Trophoblast cell (in vitro differentiated cells and primary cell): ENCODE measurements at regions not wholly inside any gene's neighbourhood (a gene's known extent, or its start where the extent isn't known, plus 50 kb on each side); places are given as distances from the start of the nearest gene placed in this dataset.
A peak's percentile ranks its signal among the peaks of the same experiment; 100 is the strongest.
"Not testable (repeated sequence)": the region's sequence is repeated elsewhere in the genome, so short reads cannot be mapped to it uniquely, and the experiment has no call there.

Experiments used
- DNase-seq, 2 donors: peaks; one replicate each; pipeline ENCODE4 v3.0.0-alpha.2; 2016
- H2AFZ ChIP-seq: 2 replicates; pipeline ENCODE4 v1.6.1; 2013; ENCODE audit warnings: low read length, moderate library complexity, mild to moderate bottlenecking; ENCODE audit not compliant: insufficient read depth, poor library complexity
- H2AK5ac ChIP-seq: 2 replicates; pipeline ENCODE4 v1.6.1; 2013; ENCODE audit warnings: mild to moderate bottlenecking, low read length
- H2BK120ac ChIP-seq: 2 replicates; pipeline ENCODE4 v1.6.1; 2013; ENCODE audit warnings: low read length, mild to moderate bottlenecking, moderate library complexity; ENCODE audit not compliant: insufficient read depth, poor library complexity
- H2BK12ac ChIP-seq: 2 replicates; pipeline ENCODE4 v1.6.1; 2013; ENCODE audit warnings: mild to moderate bottlenecking, low read length, moderate library complexity
- H2BK5ac ChIP-seq: 2 replicates; pipeline ENCODE4 v1.6.1; 2013; ENCODE audit warnings: low read length, low read depth, moderate library complexity, mild to moderate bottlenecking; ENCODE audit not compliant: poor library complexity
- H3K14ac ChIP-seq: 2 replicates; pipeline ENCODE4 v1.6.1; 2013; ENCODE audit warnings: mild to moderate bottlenecking, low read length
- H3K18ac ChIP-seq: 2 replicates; pipeline ENCODE4 v1.6.1; 2013; ENCODE audit warnings: mild to moderate bottlenecking, low read length
- H3K23ac ChIP-seq: 2 replicates; pipeline ENCODE4 v1.6.1; 2013; ENCODE audit warnings: low read length
- H3K27ac ChIP-seq: 2 replicates; pipeline ENCODE4 v1.5.1; 2013; ENCODE audit warnings: low read depth, mild to moderate bottlenecking, inconsistent platforms, low read length, moderate library complexity
- H3K27me3 ChIP-seq: 2 replicates; pipeline ENCODE4 v1.6.1; 2013; ENCODE audit warnings: inconsistent platforms, mild to moderate bottlenecking, low read length, moderate library complexity; ENCODE audit not compliant: insufficient read depth
- H3K36me3 ChIP-seq, 2 experiments: 1 replicate in 1 of 2; 2 replicates in 1 of 2; pipeline ENCODE4 v1.6.1; 2013; ENCODE audit warnings: low read length in 2 of 2, mild to moderate bottlenecking in 2 of 2, moderate library complexity in 1 of 2; ENCODE audit not compliant: insufficient read depth in 2 of 2, control insufficient read depth in 1 of 2
- H3K4ac ChIP-seq: 2 replicates; pipeline ENCODE4 v1.6.1; 2013; ENCODE audit warnings: low read depth, mild to moderate bottlenecking, low read length, moderate library complexity
- H3K4me1 ChIP-seq, 2 experiments: 1 replicate in 1 of 2; 2 replicates in 1 of 2; pipeline ENCODE4 v1.6.1; 2013; ENCODE audit warnings: low read length in 2 of 2, mild to moderate bottlenecking in 2 of 2, moderate library complexity in 1 of 2; ENCODE audit not compliant: insufficient read depth in 2 of 2, control insufficient read depth in 1 of 2
- H3K4me2 ChIP-seq: 2 replicates; pipeline ENCODE4 v1.6.1; 2013; ENCODE audit warnings: inconsistent platforms, mild to moderate bottlenecking, low read length, moderate library complexity
- H3K4me3 ChIP-seq: 2 replicates; pipeline ENCODE4 v1.5.1; 2013; ENCODE audit warnings: mild to moderate bottlenecking, low read depth, low read length, inconsistent platforms
- H3K79me1 ChIP-seq: one replicate; pipeline ENCODE4 v1.6.1; 2013; ENCODE audit warnings: low read length
- H3K79me2 ChIP-seq: 2 replicates; pipeline ENCODE4 v1.6.1; 2013; ENCODE audit warnings: low read length, mild to moderate bottlenecking; ENCODE audit not compliant: control insufficient read depth, insufficient read depth, poor library complexity
- H3K9ac ChIP-seq: 2 replicates; pipeline ENCODE4 v1.6.1; 2013; ENCODE audit warnings: mild to moderate bottlenecking, low read length
- H3K9me3 ChIP-seq: 2 replicates; pipeline ENCODE4 v1.6.1; 2013; ENCODE audit warnings: low read depth, mild to moderate bottlenecking, control low read depth, inconsistent platforms, low read length; ENCODE audit not compliant: insufficient read depth
- H4K12ac ChIP-seq: 2 replicates; pipeline ENCODE4 v1.6.1; 2013; ENCODE audit warnings: low read depth, mild to moderate bottlenecking, low read length, moderate library complexity
- H4K8ac ChIP-seq: 2 replicates; pipeline ENCODE4 v1.6.1; 2013; ENCODE audit warnings: low read depth, mild to moderate bottlenecking, low read length, moderate library complexity
- H4K91ac ChIP-seq: one replicate; pipeline ENCODE4 v1.6.1; 2013; ENCODE audit warnings: low read depth, mild to moderate bottlenecking, low read length, moderate library complexity
- WGBS: extraction: QIAGEN DNeasy Blood & Tissue Kit; methylation state at CpG from one replicate; pipeline ENCODE4 v1.1.7; 2013; ENCODE audit warnings: missing lambda C conversion rate; ENCODE audit not compliant: insufficient read length, insufficient coverage; ENCODE audit errors: extremely low coverage; 5-methylcytosine and 5-hydroxymethylcytosine counted together

GRCh38 chr4:83197555-83198235 lies 83.2 kb upstream of the PLAC8 start:
- Histone ChIP-seq H4K12ac (no peak overlapping the region), H3K4me3 (no peak overlapping the region), H3K9me3 (peaks cover 1% of the 10 kb centered on the region), H3K27me3 (no peaks in the 10 kb centered on the region), H3K4me2 (no peak overlapping the region), H3K79me2 (no peaks in the 10 kb centered on the region), H3K4me1 (peaks cover 2% of the 10 kb centered on the region in 2 experiments), H4K91ac (no peak overlapping the region), H3K18ac (no peak overlapping the region), H3K9ac (no peak overlapping the region), H2AFZ (no peak overlapping the region), H3K4ac (no peak overlapping the region), H2BK5ac (no peak overlapping the region), H3K27ac (no peak overlapping the region), H2BK12ac (no peak overlapping the region), H3K36me3 (peaks cover 0 to 3% of the 10 kb centered on the region in 2 experiments), H2AK5ac (no peak overlapping the region), H3K79me1 (peaks cover 5% of the 10 kb centered on the region), H4K8ac (no peak overlapping the region), H3K23ac (no peak overlapping the region), H2BK120ac (no peak overlapping the region), H3K14ac (no peak overlapping the region)
- WGBS = no CpG with 5 or more reads among the region's 10 CpGs
- no peak for DNase-seq

GRCh38 chr4:83196921-83197320 lies 82.4 kb upstream of the PLAC8 start:
- Histone ChIP-seq H3K9me3 (peaks cover 1% of the 10 kb centered on the region), H4K12ac (no peak overlapping the region), H3K4me2 (no peak overlapping the region), H3K79me2 (no peaks in the 10 kb centered on the region), H2BK12ac (peak overlapping the region; percentile 83), H2AK5ac (no peak overlapping the region), H3K79me1 (peaks cover 5% of the 10 kb centered on the region), H3K27ac (no peak overlapping the region), H3K4me3 (no peak overlapping the region), H2BK120ac (no peak overlapping the region), H2AFZ (no peak overlapping the region), H3K36me3 (peaks cover 0 to 3% of the 10 kb centered on the region in 2 experiments), H3K4ac (no peak overlapping the region), H2BK5ac (no peak overlapping the region), H4K91ac (no peak overlapping the region), H3K9ac (no peak overlapping the region), H3K14ac (no peak overlapping the region), H3K23ac (no peak overlapping the region), H3K18ac (no peak overlapping the region), H3K4me1 (peaks cover 2% of the 10 kb centered on the region in 2 experiments), H3K27me3 (no peaks in the 10 kb centered on the region), H4K8ac (no peak overlapping the region)
- WGBS = no CpG with 5 or more reads among the region's 2 CpGs
- DNase-seq = no peak

DNA sequence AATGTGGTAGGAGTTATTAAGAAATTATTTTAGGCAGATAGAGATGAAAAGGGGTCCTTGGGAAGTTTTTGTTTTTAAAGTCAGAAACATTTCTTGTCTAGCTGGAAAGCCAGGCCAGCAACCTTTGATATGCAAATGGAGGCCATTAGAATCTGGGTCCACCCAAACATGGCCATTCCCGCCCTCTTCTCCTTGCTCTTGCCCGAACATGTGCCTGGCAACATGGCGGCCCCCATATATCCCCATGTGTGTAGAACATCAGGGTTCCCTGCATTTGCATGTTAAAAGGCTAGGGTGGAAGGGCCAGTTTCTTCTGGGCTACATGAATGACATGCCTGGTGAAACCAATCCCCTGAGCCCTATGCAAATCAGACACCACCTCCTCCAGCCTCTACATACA lies 80.7 kb upstream of the PLAC8 start:
- Histone ChIP-seq H2BK12ac (peak overlapping the region; percentile 74), H2BK5ac (peak overlapping the region; percentile 85), H3K4me2 (no peak overlapping the region), H3K79me1 (peaks cover 5% of the 10 kb centered on the region), H4K8ac (peak overlapping the region; percentile 23), H3K27ac (no peak overlapping the region), H3K4ac (no peak overlapping the region), H3K14ac (no peak overlapping the region), H3K4me3 (no peak overlapping the region), H3K18ac (no peak overlapping the region), H2BK120ac (peak overlapping the region; percentile 97), H3K23ac (no peak overlapping the region), H3K79me2 (no peaks in the 10 kb centered on the region), H3K4me1 (peaks cover 5 to 7% of the 10 kb centered on the region in 2 experiments), H2AK5ac (no peak overlapping the region), H3K27me3 (no peaks in the 10 kb centered on the region), H3K36me3 (peaks cover 0 to 3% of the 10 kb centered on the region in 2 experiments), H4K12ac (no peak overlapping the region), H3K9me3 (peaks cover 1% of the 10 kb centered on the region), H4K91ac (peak overlapping the region; percentile 84), H3K9ac (no peak overlapping the region), H2AFZ (no peak overlapping the region)
- DNase-seq = no peak
- WGBS = no CpG with 5 or more reads among the region's 3 CpGs

GRCh38 chr4:83194588-83194987 lies 80.1 kb upstream of the PLAC8 start:
- H3K4me3 ChIP-seq, H3K4ac ChIP-seq, H3K23ac ChIP-seq, H3K79me1 ChIP-seq, DNase-seq, H3K79me2 ChIP-seq, H3K18ac ChIP-seq, H4K91ac ChIP-seq, H2AK5ac ChIP-seq, H3K4me1 ChIP-seq, H3K4me2 ChIP-seq, H2AFZ ChIP-seq, H3K9me3 ChIP-seq, H3K27me3 ChIP-seq, H2BK12ac ChIP-seq, H3K9ac ChIP-seq, H3K36me3 ChIP-seq, H3K14ac ChIP-seq, H4K12ac ChIP-seq: not testable (repeated sequence)
- no CpG with 5 or more reads among the region's 7 CpGs for WGBS
- peak overlapping the region; percentile 97 for H2BK120ac ChIP-seq
- H3K27ac ChIP-seq = peak overlapping the region; percentile 36
- peak overlapping the region; percentile 35 for H4K8ac ChIP-seq
- H2BK5ac ChIP-seq = peak overlapping the region; percentile 85
